ENCODE measurements at regions not wholly inside any gene's neighbourhood (a gene's known extent, or its start where the extent isn't known, plus 50 kb on each side); places are given as distances from the start of the nearest gene placed in this dataset.

GRCh38 chr5:68576805-68577204, 361.2 kb downstream of the PIK3R1 start:
- no peak overlapping the region for H3K27ac ChIP-seq (ENCODE audit: low read length)

GRCh38 chr5:68582284-68582683, 366.7 kb downstream of the PIK3R1 start:
- Histone ChIP-seq H4K20me1 (ENCODE audit: insufficient read depth, low read length) (no peaks in the 10 kb centered on the region), H3K79me2 (ENCODE audit: insufficient read depth, low read length) (no peaks in the 10 kb centered on the region), H3K4me1 (ENCODE audit: insufficient read depth, low read length) (no peaks in the 10 kb centered on the region), H3K36me3 (ENCODE audit: insufficient read depth, low read length) (no peaks in the 10 kb centered on the region), H3K27me3 (ENCODE audit: insufficient read depth, low read length, poor library complexity) (no peaks in the 10 kb centered on the region), H3K9me3 (ENCODE audit: insufficient read depth, low read length, severe bottlenecking) (no peaks in the 10 kb centered on the region), H3K9ac (ENCODE audit: low read depth, low read length) (no peak overlapping the region), H3K4me3 (ENCODE audit: low read depth in 1 of 2, low read length in 2 of 2) (no peak overlapping the region), H3K4me2 (ENCODE audit: insufficient read depth, low read length) (no peak overlapping the region), H2AFZ (ENCODE audit: low read depth, low read length) (no peak overlapping the region), H3K27ac (ENCODE audit: low read length) (no peak overlapping the region)
- ATAC-seq (ENCODE audit: insufficient read depth, low read depth) (no peak), DNase-seq (no peak)
- TF ChIP-seq CTCF (IDR thresholded peaks at IDR 0.05; ENCODE audit: borderline replicate concordance, extremely low read depth, low read length, poor library complexity, severe bottlenecking) (no peak), EZH2 (IDR thresholded peaks at IDR 0.05; ENCODE audit: borderline replicate concordance, low read depth, low read length, severe bottlenecking) (no peak)

More at GRCh38 chr5:68576805-68577204, 361.2 kb downstream of the PIK3R1 start:
- no peaks in the 10 kb centered on the region for H3K36me3 ChIP-seq (ENCODE audit: insufficient read depth, low read length)
- H2AFZ ChIP-seq (ENCODE audit: low read depth, low read length), result no peak overlapping the region
- ATAC-seq (ENCODE audit: insufficient read depth, low read depth) (no peak), DNase-seq (no peak)
- H3K9ac ChIP-seq (ENCODE audit: low read depth, low read length), result no peak overlapping the region
- peaks cover 3% of the 10 kb centered on the region for H3K9me3 ChIP-seq (ENCODE audit: insufficient read depth, low read length, severe bottlenecking)
- TF ChIP-seq CTCF (IDR thresholded peaks at IDR 0.05; ENCODE audit: borderline replicate concordance, extremely low read depth, low read length, poor library complexity, severe bottlenecking) (no peak), EZH2 (IDR thresholded peaks at IDR 0.05; ENCODE audit: borderline replicate concordance, low read depth, low read length, severe bottlenecking) (no peak)
- no peak overlapping the region for H3K4me2 ChIP-seq (ENCODE audit: insufficient read depth, low read length)
- H4K20me1 ChIP-seq (ENCODE audit: insufficient read depth, low read length), result no peaks in the 10 kb centered on the region
- no peak overlapping the region for H3K4me3 ChIP-seq (ENCODE audit: low read depth in 1 of 2, low read length in 2 of 2)
- H3K79me2 ChIP-seq (ENCODE audit: insufficient read depth, low read length), result no peaks in the 10 kb centered on the region
- H3K27me3 ChIP-seq (ENCODE audit: insufficient read depth, low read length, poor library complexity), result no peaks in the 10 kb centered on the region
- H3K4me1 ChIP-seq (ENCODE audit: insufficient read depth, low read length), result no peaks in the 10 kb centered on the region

- H3K27me3 ChIP-seq (ENCODE audit: insufficient read depth, low read length, poor library complexity), result no peaks in the 10 kb centered on the region
- DNase-seq, result no peak
- H3K27ac ChIP-seq (ENCODE audit: low read length), result no peak overlapping the region
- no peak overlapping the region for H2AFZ ChIP-seq (ENCODE audit: low read depth, low read length)
- no peak overlapping the region for H3K4me3 ChIP-seq (ENCODE audit: low read depth in 1 of 2, low read length in 2 of 2)
- H3K4me2 ChIP-seq (ENCODE audit: insufficient read depth, low read length), result no peak overlapping the region
- H3K79me2 ChIP-seq (ENCODE audit: insufficient read depth, low read length), result no peaks in the 10 kb centered on the region
- H4K20me1 ChIP-seq (ENCODE audit: insufficient read depth, low read length), result no peaks in the 10 kb centered on the region
- H3K9me3 ChIP-seq (ENCODE audit: insufficient read depth, low read length, severe bottlenecking), result no peaks in the 10 kb centered on the region
- no peak for TF ChIP-seq EZH2 (IDR thresholded peaks at IDR 0.05; ENCODE audit: borderline replicate concordance, low read depth, low read length, severe bottlenecking)
- TF ChIP-seq CTCF (IDR thresholded peaks at IDR 0.05; ENCODE audit: borderline replicate concordance, extremely low read depth, low read length, poor library complexity, severe bottlenecking), result no peak
- no peak overlapping the region for H3K9ac ChIP-seq (ENCODE audit: low read depth, low read length)
- ATAC-seq (ENCODE audit: insufficient read depth, low read depth), result no peak
- no peaks in the 10 kb centered on the region for H3K4me1 ChIP-seq (ENCODE audit: insufficient read depth, low read length)
- no peaks in the 10 kb centered on the region for H3K36me3 ChIP-seq (ENCODE audit: insufficient read depth, low read length)
These were observed 371.6 kb downstream of the PIK3R1 start for GRCh38 chr5:68587171-68587570.

- H4K20me1 ChIP-seq (ENCODE audit: insufficient read depth, low read length), result no peaks in the 10 kb centered on the region
- no peak overlapping the region for H2AFZ ChIP-seq (ENCODE audit: low read depth, low read length)
- H3K27ac ChIP-seq (ENCODE audit: low read length), result no peak overlapping the region
- no peaks in the 10 kb centered on the region for H3K9me3 ChIP-seq (ENCODE audit: insufficient read depth, low read length, severe bottlenecking)
- TF ChIP-seq CTCF (IDR thresholded peaks at IDR 0.05; ENCODE audit: borderline replicate concordance, extremely low read depth, low read length, poor library complexity, severe bottlenecking) (no peak), EZH2 (IDR thresholded peaks at IDR 0.05; ENCODE audit: borderline replicate concordance, low read depth, low read length, severe bottlenecking) (no peak)
- no peaks in the 10 kb centered on the region for H3K27me3 ChIP-seq (ENCODE audit: insufficient read depth, low read length, poor library complexity)
- H3K9ac ChIP-seq (ENCODE audit: low read depth, low read length), result no peak overlapping the region
- H3K36me3 ChIP-seq (ENCODE audit: insufficient read depth, low read length), result no peaks in the 10 kb centered on the region
- H3K4me3 ChIP-seq (ENCODE audit: low read depth in 1 of 2, low read length in 2 of 2), result no peak overlapping the region
- H3K4me1 ChIP-seq (ENCODE audit: insufficient read depth, low read length), result no peaks in the 10 kb centered on the region
- no peaks in the 10 kb centered on the region for H3K79me2 ChIP-seq (ENCODE audit: insufficient read depth, low read length)
- no peak overlapping the region for H3K4me2 ChIP-seq (ENCODE audit: insufficient read depth, low read length)
- no peak for ATAC-seq (ENCODE audit: insufficient read depth, low read depth)
- no peak for DNase-seq
These were observed 376.3 kb downstream of the PIK3R1 start for GRCh38 chr5:68591850-68592249.

All from DND-41 (cell line).